Activated T-cell treated with anti-CD3 and anti-CD28 coated beads for 48 hours (primary cell): ENCODE measurements at regions not wholly inside any gene's neighbourhood (a gene's known extent, or its start where the extent isn't known, plus 50 kb on each side); places are given as distances from the start of the nearest gene placed in this dataset.

ENCODE experiments used
- DNase-seq: peaks from one replicate; pipeline ENCODE4 v3.0.0-alpha.2; 2020; ENCODE audit warnings: low read depth

DNA sequence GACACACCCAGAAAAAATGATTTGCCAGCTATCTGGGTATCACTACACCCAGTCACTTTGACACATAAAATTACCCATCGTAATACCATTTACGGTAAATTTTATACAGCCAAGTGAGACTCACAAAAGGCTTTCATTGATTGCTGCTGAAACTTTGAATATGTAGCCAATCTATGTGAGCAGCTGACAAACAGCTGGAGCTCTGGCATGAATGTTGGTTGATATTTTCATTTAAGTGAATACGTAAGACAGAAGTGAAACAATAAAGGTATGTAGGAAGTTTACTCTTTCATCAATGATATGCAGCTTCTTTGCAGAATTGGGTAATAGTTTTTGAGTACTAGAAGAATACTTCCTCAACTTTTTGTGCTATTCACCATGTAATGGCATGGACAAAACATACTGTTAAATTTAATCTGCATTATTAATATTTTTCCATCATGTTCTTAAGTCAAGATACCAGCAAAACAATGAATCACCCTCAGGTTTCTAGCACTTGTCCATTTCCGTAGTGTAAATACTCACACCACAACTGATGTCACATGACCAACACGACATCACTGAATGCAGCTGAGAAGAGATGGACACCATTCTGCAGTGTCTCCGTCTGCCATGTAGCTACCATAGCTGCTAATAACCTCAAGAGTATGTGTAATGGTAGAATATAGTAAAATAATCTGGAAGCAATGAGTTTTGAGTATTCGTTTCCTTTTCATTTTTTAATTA lies 205.9 kb upstream of the HES1 start:
- no peak for DNase-seq

DNA sequence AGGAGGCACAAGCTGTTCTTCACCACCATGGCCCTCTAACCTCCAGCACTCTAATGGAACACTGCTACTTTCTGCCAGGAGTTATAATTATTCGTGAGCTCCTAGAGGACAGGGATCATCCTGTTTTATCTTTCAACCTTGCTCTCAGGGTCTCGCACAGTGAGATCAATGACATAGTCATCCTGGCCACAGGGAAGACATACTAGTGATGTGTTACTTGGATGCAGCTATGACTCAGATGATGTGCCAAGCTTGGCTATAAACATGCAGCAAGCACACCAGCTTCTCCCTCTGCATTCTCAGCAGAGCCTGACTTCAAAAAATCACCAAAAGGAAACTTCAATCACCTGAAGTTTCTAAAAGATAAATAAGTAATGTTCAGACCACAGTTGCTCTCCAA lies 203.8 kb upstream of the HES1 start:
- no peak for DNase-seq

DNA sequence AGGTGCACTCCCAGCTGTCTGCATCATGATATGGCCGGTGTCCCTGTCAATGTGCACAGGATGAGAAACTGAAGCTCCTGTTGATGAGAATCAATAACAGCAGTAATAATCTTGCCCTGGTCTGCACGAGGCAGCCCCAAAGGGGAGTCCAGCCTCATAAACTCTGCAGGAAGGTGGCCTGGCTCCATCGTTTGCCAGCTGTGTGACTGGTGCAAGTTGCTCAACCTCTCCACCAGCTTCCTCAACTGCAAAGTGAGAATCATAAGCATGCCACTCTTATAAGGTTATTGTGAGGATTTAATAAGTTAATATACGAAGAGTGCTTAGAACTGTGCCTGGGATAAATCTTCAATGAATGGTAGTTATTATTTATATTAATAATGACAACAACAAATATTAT lies 203.4 kb upstream of the HES1 start:
- DNase-seq: no peak

DNA sequence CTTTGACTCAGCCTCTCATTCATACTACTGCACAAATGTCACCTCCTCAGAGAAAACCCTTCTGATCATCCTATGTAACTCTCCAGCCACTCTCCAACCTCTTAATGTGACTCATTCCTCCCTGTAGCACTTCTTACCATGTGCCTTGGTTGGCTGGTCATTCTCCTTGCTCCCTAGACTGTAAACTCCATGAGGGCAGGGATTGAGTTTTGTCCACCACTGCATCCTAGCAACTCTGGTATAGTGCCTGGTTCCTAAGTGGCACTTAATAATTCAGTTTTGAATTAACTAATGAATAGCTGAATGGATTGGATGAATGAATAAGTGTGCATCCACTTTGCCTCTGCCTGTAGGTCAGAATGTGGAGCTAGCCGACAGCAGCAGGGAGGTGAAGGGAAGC lies 202.5 kb upstream of the HES1 start:
- DNase-seq: no peak

DNA sequence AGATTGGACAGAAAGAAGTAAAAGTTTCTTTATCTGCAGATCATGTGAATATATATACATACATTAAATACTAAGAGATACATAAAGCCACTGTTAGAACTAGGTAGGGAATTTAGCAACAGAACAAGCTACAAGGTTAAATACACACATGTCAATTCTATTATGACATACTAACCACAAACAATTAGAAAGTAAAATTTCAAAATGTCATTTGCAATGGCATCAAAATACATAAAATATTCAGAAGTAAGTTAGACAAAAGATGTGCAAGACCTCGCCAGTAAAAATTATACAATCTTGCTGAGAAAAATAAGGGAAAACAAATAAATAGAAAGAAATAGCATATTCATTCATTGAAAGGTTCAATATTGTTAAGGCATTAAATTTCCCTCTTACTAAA lies 200.0 kb upstream of the HES1 start:
- DNase-seq: no peak

DNA sequence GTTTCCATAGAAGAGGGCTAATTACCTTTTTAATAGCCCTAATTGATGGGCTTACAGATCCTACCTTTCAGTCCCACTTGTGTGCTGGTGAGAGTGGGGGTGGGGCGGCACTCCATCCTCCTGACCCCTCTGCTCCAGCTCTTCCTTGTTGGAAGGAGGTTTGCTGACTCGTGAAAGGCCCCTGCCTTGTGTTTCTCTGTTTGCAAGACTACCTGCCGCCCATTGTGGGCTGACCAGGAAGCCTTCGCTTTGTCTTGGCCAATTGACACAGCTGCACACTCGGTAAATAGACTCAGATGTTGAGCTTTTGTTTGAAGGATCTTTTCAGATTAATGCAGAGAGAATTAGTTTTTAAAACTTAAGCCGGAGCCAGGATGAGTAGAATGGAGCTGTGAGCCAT lies 197.3 kb upstream of the HES1 start:
- DNase-seq: no peak

DNA sequence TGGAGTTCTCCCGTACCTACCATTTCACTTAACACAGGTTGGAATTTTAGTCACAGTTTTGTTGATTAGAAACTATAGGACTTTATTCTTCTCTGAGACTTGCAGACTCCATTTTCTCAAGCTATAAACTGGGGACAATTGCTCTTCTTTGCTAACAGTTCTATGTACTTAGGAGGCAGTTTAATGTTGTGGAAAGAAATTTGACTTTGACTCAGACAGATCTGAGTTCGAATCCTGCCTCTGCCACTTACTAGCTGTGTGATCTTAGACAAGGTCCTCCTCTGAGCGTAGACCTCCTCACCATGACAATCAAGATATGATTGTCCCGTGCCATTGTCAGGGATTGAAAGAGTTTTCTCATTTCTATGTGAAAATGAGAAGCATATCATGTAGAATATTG lies 196.4 kb upstream of the HES1 start:
- DNase-seq: no peak

DNA sequence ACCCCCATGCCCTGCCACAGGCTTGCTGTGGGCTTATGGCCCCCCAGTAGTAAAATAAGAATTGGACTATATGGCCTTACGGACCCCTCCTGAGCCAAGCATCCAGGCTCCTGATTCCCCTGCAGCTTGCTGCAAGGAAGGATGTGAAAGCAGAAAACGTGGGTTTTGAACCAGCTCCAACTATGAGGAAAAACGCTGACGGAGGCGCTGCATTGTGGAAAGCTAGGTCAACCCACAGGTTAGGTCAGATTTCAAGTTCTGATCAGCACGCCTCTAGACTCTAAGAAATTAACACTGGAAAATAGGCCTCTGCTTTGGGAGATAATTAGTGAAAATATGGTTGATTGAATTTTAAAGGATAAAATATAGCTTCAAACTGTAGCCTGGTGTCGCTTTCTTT lies 195.4 kb upstream of the HES1 start:
- no peak for DNase-seq

DNA sequence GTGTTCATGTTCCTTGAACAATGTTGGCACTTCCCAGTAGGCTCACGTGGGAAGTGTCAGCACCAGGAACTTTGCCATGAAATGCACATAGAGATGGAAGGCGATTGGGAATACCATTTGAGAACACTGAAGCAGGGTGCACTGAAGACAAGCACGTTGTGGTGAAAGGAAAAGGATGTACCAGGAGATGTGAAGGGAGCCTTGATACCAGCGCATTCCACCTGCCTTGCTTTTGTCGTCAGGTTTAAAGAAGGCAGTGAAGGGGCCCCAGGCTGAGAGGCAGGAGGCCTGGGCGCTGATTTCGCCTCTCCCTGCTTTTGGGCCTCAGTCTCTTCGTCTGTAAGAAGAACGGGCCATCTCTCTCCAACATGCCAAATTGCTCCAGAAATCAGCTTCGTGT lies 194.5 kb upstream of the HES1 start:
- DNase-seq: no peak

DNA sequence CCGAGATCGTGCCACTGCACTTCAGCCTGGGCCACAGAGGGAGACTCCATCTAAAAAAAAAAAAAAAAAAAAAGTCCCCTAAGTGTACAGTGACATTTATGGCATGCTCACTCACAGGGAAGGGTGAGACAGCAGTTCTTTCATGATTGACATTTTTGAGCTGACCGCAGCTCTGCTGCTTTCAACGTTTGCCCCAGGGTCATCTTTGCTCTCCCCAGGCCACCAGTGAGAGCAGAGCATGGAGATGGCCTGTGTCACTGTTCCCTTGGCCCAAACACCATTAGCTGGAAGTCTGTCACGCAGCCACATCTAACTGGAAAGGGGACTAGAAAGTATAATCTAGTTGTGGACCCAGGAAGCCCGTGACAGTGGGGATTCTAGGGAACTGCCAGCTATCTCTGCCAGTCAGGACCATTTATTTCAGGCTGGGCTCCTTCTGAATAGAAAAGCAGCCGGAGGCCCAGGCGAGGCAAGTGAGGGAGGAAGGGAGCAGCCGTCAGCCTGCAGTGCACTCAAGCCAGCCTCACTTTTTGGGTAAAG lies 193.4 kb upstream of the HES1 start:
- DNase-seq: no peak

DNA sequence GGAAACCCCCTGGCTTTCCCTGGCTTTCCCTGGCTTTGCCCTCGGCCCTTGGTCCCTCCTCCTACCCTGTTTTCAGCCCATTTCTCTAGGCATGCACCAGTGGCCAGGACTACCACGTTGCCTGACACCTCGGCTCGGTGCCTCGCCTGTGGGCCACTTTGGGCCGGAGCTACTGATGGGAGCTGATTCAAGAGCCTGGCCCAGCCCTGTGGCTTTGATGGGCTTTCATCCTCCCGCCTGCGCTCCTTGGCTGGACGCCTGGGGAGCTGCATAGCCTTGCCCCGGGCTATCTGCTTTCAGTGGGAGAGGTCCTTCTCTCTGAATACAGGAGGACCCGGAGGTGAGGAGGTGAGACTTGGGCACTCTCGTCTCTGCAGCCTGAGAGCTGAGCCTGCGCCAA lies 192.7 kb upstream of the HES1 start:
- DNase-seq: no peak

DNA sequence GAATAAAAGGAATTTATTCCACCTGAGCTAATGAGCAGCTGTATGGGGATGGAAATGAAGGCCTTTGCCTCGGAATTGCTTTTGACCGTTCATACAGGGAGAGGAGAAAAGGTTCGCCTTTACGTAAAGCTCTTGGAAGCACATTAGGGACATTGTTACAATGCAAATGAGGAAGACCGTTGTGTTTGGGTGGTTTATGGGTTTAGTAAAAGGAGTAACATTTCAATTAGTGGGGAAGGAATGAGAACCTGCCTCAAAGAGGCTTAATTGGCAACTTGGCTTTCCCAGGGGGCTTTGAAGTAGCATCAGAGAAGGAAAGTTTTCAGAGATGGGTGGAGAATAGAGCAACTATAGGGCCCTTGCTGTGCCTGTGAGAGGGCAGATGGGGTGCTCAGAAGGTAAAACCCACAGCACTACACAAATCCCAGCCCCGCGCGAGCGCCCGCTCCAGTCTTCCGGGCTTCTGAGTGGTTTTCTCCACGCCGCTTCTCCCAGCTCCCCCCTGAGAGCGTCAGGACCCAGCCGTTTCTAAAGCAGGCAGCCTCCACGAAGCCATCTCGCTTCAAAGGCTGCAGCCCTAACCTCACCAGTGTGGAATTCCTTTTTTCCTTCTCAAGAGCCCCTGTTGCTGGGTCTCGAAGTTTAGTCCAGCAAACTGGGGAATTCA lies 192.0 kb upstream of the HES1 start:
- no peak for DNase-seq

DNA sequence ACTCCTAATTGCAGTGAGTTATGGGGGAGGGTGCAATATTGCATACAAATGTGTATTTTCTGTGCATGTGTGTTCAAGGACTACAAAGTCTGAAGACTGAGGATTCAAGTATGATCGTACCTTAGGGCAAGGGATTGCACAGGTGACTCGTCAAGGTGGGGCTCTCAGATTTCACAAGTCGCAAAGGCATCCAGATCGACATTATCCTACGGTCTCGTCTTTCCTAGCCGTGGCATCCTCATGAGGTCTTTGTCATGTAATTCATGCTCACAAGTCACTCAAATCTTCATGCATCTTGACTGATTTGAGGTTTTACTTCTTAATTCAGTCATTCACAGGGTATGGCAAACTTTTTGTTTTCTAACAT lies 191.4 kb upstream of the HES1 start:
- DNase-seq: no peak

DNA sequence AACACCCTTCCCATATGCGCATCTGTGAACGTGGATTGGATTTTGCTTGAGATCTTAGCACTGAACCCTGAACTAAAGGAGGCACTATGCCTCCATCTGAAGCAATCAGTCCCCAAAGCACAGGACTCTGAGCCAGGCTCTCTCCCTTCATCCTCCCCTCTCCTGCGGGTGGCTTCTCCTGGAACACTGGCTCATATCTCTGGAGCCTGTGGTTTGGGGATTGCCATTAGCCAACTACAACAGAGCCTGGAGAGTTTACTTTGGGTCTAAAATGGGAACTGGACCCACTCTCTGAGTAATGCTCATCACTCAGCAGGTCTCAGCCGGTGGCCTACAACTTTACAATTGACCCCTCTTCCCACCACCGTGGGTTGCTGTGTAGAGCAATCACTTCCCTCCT lies 190.8 kb upstream of the HES1 start:
- DNase-seq: no peak

DNA sequence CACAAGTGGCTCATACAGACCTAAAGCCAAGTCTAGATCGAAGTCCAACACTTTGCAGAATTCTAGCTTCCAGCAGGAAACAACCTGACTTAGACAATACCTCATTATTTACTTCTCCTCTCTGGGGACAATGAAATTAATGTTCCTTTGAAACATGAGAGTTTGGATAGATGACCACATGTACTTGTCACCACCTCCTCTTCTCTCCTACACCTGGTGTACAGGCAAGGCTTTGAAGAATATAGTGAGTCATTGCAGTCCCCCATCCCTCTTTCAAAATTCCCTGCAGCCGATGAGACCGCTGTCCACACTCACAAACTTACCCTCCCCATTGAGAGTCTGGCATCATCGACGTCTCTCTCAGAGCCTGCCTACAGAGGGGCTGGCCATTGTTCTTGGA lies 189.0 kb upstream of the HES1 start:
- DNase-seq: no peak

DNA sequence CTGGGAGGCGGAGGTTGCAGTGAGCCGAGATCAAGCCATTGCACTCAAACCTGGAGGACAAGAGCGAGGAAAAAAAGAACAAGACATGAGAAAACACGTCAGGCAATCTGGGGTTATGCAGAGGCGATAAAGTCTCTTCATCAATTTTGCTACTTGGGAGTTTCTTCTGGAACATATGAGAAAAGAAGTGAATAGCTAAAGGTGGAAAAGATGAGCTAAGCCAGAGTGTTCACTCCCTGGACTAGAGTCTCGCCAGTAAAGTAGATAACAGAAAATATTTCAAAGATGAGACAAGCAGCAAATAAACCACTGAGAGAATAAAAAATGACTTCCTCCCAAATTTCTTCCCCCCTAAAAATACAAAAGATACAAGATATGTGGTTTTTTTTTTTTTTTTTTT lies 188.4 kb upstream of the HES1 start:
- no peak for DNase-seq

DNA sequence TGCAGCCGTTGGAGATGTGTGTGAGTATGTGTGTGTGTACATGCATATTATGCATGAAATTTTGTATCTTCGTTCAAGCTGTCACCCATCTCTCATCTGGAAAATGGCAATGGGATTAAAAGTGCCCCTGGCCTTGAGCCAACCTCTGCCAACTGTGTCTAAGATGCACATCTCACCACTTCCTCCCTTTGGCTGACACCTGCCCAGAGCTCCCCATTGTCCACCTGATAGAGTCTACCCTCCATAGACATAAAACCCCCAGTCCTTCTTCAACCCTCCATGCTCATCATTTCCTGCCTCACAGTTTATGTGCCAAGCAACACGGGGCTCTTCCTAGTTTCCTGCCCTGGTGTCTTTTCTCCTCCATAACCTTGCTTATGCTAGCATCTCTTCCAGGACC lies 187.5 kb upstream of the HES1 start:
- no peak for DNase-seq

DNA sequence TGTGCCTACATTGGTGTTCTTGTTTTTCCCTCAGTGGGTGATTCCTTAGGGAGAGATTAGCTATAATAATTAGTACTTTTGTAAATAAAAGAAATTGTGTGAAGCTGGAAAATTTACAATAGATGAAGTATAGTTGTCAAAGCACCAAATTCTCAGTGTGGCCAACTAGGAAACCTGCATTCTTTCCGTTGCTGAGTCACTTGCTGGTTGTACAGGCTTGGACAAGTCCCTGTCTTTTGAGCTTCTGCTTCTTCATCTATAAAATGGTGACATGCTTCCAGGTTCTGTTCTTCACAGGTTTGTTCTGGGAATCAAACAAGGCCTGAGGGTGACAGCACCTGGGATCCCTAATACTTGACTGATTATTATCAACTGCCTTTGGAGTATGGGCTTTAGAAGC lies 184.1 kb upstream of the HES1 start:
- DNase-seq: no peak

DNA sequence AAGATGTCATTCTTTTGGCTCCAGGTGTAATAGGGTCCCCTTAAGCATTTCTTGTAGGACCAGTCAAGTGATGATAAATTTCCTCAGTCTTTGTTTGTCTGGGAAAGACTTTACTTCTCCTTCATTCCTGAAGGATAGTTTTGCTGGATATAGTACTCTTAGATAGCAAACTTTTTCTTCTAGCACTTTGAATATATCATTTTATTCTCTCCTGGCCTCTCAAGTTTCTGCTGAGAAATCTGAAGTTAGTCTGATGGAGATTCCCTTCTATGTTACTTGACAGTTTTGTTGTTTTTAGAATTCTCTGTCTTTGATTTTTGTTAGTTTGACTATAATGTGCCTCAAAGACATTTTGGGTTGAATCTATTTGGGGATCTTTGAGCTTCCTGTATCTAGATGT lies 181.2 kb upstream of the HES1 start:
- DNase-seq: no peak

DNA sequence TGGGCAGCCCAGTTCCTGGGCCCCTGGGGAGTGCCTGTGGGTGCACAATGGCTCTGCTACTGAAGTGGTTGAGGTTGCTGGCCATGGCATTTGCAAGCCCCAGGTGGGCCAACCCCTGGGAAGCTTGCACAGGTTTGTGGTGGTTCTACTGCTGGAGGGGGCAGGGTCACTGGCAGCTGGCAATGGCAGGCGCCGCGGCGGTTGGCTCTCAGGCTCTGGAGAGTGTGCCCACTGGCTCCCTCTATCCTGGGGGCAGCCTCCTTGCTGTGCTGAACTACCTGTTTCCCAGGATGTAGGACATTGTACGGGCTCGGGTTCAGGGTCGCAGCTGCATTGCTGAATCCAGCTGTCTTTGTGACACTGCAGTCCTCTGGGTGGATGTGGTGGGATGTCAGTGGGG lies 180.2 kb upstream of the HES1 start:
- no peak for DNase-seq

DNA sequence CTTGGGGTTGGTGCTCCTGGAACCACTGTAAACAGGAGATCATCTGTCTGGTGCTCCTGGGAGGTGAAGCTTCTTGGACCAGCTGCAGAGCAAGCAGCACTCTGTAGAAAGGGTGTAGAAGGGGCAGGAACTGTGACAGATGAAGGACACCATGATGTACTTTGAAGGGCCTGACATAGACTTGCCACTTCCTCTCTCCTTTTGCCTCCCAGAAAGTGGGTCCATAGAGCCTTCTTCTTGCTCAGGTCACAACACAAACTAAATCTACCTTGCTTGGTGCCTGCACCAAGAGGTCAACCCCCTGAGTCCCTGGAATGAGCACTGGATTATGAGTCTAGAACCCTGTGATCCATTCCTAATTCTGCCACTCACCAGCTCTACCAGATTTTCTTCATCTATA lies 176.1 kb upstream of the HES1 start:
- DNase-seq: no peak

DNA sequence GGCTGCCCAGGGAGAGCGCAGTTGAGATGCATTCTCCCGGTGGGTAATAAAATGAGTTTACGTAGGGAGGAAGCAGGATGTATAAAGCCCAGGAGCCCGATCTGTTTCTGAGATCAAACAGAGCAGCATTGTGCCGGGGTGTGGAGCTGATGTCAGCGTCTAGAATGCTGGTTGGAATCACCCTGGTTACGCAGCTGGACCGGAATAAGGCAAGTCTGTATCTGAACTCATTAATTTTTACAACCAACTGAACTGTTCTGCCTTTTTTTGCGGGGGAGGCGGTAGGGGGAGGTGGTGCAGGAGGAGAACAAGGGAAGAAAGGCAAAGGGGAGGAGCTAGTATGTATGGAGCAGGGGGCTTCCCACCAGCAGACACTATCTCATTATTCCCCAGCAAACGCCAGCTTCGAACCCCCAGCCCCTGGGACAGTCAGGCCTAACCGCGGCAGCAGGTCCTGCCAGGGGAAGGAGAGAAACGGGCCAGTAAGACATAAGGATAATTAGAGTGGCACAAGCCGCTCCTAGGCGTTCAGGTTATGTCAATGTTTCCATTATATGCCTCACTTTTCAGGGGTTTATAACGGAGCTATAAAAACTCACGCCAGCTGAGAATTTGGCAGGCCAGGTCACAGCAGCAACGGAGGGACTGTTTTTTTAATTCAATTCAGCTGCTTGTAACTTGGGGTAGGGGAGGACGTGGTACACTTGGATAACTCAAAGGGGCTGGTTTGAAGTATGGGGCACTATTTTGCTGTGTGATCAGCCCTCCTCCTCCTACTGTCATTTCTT lies 175.3 kb upstream of the HES1 start:
- DNase-seq: no peak

DNA sequence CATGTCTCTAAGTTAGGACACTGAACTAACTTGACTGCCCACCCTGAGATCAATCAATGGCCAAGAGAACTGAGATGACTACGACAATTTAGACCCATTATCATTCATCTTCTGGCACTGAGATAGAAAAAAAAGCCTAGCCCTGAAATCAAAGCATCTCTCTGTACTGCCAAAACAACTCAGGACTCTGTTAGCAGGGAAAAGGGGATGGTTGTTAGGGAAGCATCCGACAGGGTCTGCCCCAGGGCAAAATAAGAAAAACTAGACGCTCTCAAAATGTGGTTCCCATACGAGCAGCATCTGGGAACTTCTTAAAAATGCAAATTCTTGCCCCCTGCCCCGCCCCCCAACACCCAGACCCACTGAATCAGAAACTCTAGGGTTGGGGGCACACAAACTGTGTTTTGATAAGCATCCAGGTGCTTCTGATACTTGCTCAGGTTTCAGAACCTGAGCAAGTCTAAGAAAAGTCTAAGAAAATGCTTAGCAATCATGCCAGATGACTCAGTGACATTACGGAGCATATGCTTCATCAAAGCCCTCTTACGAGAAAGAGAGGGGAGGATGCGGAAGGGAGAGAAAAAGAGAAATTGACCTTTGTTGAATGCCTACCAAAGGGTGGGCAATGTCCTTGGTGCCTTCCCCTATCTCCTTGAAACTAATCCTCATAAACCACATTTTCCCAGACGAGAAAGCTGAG lies 172.8 kb upstream of the HES1 start:
- no peak for DNase-seq
